ENCODE measurements at regions not wholly inside any gene's neighbourhood (a gene's known extent, or its start where the extent isn't known, plus 50 kb on each side); places are given as distances from the start of the nearest gene placed in this dataset.
A peak's percentile ranks its signal among the peaks of the same experiment; 100 is the strongest.
"Not testable (repeated sequence)": the region's sequence is repeated elsewhere in the genome, so short reads cannot be mapped to it uniquely, and the experiment has no call there.

DNA sequence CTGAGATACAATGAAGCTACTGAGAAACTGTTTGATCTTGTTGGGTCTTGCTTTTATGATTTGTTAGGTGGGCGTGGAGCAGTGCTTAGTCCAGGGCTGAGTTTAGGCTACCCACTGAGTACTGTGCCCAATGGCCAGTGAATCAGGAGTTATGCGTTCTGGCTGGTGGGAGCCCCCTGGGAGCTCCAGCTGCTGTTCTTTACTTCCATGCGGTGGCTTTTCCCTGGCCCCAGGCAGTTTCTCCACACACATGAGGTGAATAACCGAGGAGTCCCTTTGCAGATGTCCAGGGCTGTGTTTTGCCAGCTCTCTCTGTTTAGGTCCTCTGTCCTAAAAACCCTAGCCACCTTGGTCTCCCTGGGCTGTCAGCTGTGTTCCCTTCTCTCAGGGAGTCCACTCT, 106.5 kb downstream of the KLF13 start:
- DNase-seq = no peak

DNA sequence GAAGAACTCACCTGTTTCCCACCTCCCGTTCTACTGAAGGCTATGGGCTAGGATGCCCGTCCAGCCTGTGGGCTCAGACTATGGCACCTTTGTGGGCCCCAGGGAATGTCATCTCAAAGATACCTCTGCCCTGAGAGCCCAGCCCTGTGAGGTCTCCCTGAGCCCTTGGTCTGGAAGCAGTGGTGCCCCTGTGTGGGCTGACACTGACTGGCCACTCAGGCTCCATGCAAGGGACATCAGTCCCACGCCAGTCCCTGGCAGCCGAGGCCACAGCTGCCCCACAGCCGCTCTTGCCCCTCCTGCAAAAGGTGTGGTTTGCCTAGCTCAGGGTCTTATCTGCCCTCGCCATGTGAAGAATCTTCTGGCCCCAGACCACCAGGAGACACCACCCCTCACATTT, 106.9 kb downstream of the KLF13 start:
- no peak for DNase-seq

DNA sequence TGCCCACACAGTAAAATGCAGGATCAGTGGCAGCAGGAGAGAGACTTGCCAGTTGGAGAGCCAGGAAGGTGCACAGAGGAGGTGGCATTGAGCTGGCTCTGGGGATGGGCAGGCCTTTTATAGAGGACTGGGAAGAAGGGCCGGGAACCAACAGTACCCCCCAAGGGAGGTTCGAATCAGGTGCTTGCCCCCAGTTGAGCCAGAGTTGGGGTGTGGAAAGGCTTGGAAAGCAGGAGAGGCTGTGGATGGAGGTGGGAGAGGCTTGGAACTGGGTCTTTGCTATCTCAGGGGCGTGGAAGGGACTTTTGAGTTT, 107.6 kb downstream of the KLF13 start:
- DNase-seq = no peak

DNA sequence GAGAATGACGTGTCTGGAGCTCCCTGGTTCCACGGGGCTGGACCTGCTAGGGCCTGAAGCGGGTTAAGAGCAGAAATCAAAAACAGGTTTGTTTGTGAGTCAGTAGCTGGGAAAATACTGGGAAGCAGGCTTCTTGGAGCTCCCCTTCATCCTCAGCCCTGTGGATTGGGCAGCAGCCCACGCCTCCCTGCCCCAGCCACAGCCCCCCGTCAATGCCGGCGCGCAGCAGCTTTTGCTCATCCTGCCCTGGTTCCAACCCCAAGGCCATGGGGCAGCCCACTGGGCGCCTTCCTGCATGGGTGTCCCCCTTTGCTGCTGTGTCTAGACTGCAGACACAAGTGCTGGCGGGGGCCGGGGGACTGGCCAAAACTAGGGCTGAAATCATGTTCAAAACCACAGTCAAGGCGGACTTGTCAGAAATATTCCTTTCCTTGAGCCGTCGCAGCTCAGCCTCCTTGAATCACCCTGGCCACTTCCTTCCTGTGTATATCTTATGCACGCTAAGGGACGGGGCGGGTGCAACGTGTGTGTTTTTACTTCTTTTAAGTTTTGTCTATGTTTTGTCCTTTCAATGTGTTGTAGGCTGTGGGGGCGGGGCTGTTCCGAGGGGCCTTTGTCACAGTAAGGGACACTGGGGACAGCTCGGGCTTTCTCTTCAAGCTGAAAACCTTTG, 108.1 kb downstream of the KLF13 start:
- peak; percentile 80 for DNase-seq

DNA sequence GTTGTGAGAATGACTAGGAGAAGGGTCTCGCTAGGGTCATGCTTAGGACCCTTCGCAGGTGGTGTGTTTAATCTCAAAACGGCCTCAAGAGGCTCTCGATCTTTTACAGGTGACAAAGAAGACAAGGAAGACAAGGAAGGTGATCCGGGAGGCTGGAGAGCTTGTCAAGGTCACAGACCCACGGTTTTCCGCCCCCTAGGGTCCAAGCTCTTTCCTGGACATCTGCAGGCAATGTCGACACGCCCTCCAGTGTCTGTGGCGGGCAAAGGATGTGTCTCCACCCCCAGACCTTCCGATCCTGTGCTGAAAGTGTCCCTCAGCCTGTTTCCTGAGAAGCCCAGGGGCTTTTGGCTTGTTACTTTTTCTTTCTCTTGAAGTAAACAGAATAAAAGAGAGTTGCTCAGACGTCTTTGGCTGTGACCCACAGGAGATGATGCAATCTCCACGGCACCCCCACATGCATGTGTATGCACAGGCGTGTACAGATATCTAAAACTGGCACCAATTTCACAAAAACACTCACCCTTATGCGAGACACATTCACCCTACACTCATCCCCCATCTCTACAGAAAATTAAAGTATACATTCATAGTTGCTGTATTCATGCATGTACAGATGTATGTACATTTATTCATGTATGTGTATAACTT, 108.8 kb downstream of the KLF13 start:
- peak; percentile 86 for DNase-seq

DNA sequence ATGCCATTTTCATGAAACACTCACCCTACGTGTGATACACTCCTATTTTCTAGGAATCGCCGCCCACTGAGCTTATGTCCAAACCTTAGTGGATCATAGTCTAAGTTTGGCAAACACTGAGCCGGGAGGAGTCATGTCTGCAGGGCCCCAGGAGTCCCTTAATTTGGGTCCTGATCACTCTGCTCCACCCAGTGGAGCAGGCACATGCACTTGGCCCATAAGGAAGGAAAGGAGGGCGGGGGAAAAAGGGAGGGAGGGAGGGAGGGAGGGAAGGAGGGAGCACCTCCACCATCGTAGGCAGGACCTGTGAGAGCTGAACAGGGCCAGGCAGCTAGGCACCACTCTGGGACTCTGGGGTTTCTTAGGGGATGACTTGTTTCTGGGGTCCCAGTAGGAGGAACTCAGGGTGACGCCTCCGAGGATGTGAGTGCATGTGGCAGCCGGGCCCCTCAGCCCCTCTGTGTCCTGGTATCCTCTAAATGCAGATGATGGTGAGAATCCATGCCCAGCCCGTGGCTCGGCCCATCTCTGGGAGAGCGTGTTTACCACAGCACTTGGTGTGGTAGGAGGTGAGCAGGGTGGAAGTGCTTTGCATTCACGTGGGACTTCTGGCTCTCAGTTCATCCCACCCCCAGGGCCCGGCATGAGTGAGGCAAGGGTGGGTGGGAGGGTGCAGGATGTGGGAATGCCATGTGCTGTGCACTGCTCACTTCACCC, 109.4 kb downstream of the KLF13 start:
- DNase-seq = peak; percentile 21

GRCh38 chr15:31437686-31438085, 111.1 kb downstream of the KLF13 start:
- DNase-seq = peak; percentile 19

DNA sequence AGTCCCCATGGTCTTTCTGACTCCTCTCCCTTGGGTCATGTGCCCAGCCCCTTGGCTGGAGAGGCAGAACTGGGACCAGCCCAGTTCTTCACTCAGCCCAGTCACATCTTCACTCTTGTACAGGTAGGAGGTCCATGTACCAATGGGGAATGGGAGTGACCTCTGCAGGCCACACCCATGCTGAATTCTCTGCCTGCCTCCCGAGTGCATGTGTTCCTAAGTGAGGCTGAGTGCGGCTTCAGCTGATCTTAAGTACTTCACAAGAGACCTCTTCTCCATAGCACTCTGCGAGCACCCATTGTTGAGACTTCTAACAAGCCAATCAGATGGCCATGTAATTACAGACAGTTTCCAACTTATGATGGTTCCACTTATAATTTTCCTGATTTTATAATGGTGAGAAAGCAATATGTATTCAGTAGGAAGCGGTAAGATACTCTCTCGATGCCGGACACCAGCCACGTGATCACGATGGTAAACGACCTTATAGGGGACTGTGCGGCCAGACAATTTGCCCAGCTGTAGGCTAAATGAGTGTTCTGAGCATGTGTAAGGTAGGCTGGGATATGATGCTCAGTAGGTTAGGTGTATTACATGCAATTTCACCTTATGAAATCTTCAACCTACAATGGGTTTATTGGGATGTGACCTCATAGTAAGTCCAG, 112.1 kb downstream of the KLF13 start:
- DNase-seq = no peak

DNA sequence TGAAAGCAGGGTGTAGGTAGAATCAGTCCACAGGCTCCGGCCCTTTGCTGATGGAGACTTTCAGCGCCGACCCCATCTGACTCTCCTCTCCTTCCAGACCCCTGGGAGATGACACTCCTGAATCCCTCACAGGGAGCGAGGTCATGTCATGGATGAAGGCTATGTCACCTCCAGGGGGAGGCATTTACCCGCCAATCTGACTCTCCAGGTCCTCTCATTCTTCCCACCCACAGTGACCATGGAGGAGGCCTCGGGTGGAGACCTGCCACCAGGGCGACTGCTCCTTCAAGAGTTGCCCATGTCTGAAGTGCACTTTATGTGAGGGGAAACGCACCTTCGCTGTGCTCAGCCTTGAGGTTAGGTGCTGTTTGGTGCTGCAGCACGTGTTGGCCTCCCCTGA, 112.7 kb downstream of the KLF13 start:
- peak; percentile 35 for DNase-seq

- DNase-seq = not testable (repeated sequence)
Observed at GRCh38 chr15:31440216-31440615, 113.6 kb downstream of the KLF13 start.

- DNase-seq = peak; percentile 44
Observed at GRCh38 chr15:31440754-31441311, 114.2 kb downstream of the KLF13 start.

GRCh38 chr15:31442226-31442625, 115.6 kb downstream of the KLF13 start:
- DNase-seq = no peak

DNA sequence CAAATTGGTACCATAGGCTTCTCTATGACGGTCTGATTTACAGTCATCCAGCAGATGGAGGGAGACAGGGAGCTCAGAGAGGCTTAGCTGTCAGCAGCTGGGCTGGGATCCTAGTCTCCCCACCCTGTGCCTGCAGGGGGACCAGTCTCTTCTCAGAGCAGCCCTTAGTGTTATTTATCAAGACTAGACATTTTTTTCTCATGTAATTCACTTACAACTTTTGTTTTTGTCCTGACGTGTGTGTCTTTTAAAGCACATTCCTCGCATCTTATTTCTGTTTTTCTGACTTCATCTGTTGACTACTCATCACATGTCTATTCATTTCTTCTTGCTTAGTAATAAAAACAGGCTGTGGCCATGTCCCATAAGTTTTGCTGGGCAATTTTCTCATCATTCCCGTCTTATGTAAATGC, 116.1 kb downstream of the KLF13 start:
- DNase-seq = no peak

GRCh38 chr15:31444844-31445243, 118.2 kb downstream of the KLF13 start:
- no peak for DNase-seq

- no peak for DNase-seq
Observed at GRCh38 chr15:31446546-31446945, 119.9 kb downstream of the KLF13 start.

DNA sequence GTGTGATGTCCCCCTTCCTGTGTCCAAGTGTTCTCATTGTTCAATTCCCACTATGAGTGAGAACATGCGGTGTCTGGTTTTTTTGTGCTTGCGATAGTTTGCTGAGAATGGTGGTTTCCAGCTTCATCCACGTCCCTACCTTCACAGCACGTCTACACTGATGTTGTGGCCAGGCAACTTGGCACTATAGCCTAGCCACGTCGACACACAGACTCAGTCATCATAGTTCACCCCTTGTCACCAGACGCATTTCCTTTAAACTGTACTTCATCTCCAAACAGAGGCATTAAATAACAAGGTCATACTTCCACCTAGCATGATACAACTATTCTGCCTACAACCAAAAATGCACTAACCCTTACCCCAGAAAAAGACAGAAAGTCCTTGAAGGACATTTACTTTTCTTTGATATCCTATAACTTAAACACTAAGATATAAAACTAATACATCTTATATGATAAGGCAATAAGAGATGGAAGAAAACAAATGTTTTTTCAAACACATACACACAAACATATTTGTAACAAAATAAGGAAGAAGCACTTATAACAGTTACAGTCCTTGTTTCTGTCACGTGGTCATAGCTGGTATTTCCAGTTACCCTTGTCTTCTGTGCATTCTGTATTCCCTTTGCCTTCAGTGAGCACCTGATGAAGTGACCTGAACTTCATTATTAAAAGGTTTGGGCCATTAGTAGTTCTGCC, 121.4 kb downstream of the KLF13 start:
- no peak for DNase-seq

DNA sequence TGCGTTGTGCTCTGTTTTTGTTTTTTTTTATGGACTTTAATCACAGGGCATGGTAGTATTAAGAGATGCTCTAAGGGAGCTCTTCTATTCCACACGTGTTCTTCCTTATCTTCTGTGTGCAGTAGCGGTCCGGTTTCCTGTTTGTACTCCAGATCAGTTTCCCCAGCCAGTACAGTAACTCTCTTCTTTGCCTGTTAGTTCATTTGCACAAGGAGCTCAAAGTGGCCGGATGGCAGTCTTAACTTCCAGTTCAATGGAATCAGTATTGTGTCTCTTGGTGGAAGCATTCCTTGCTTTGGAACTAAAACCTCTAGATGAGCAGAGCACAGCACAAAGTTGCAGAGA, 122.0 kb downstream of the KLF13 start:
- no peak for DNase-seq

DNA sequence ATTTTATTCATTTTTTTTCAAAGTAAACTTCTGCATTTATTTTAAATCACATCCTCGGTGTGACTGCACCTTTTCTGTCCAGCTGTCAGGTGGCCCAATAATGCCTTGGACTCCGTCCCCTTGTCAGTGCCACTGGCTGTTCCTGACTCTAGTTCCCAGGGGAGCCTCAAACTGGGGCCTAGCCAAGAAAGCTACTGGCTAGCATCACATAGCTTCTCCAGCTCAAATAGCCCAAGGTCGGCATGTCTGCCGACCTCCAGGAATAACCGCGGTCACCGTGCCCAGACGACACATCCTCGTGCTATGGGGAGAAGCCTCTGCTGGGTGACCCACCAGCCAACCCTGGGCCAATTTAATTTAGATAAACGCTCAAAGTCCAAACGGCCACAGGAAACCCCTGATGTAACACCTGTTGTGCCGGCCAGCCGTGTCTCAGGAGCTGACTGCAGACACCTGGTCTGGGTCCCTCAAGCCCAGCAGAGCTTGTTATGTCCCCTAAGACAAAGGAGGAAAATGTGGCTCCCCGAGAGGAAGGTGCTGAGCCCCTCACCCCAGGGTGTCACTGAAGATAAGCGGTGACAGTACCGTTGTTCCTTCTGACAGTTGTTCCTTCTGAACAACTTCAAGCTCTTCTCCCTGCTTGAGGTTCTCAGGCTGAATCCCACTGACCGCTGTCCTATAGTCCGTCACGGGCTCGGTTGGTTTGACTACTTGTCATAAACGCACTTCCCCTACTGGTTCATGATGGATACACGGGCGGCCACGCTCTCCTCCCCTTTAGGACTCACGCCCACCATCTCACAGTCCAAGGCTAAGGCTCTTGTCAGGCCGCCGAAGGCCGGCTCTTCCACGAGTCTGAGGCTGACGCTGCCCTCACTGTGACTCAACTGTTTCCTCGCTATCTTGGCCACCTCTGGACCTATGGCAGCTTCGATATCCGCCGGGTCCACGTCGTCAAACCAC, 126.2 kb downstream of the KLF13 start:
- DNase-seq = no peak

- no peak for DNase-seq
Observed at GRCh38 chr15:31453558-31454318, 127.1 kb downstream of the KLF13 start.

GRCh38 chr15:31455499-31455898, 128.9 kb downstream of the KLF13 start:
- DNase-seq = no peak

All from CD4-positive, alpha-beta T cell treated with Interleukin-21 for 1 hour (primary cell).